H1 (cell line): ENCODE measurements at regions not wholly inside any gene's neighbourhood (a gene's known extent, or its start where the extent isn't known, plus 50 kb on each side); places are given as distances from the start of the nearest gene placed in this dataset.
"Not testable (repeated sequence)": the region's sequence is repeated elsewhere in the genome, so short reads cannot be mapped to it uniquely, and the experiment has no call there.

Source experiments
- CTCF ChIA-PET: fragments of 300-600 bp; sonication (Branson Sonifier 250); formaldehyde crosslinking; loops from one replicate; lab custom pipeline; 2021; ENCODE audit not compliant: partially characterized antibody; lab: Charles Lee
- POLR2A ChIA-PET: fragments of 300-600 bp; sonication (Branson Sonifier 250); formaldehyde crosslinking; loops from one replicate; lab custom pipeline; 2021; ENCODE audit warnings: inconsistent platforms; ENCODE audit not compliant: partially characterized antibody; lab: Charles Lee
- DNase-seq, 2 experiments: peaks; one replicate each; pipeline versions ENCODE4 v3.0.0 to v3.0.0-alpha.2; 2010 to 2022; ENCODE audit warnings: low spot score in 2 of 2, low read depth in 1 of 2, mixed read lengths in 1 of 2
- FAIRE-seq: peaks from 2 replicates; lab custom pipeline; 2011; peaks lifted over from hg19 to GRCh38; lab: Jason Lieb, UNC
- H2AFZ ChIP-seq: 2 replicates; pipeline ENCODE4 v1.8.1; 2012; ENCODE audit warnings: low read length, inconsistent platforms
- H2AK5ac ChIP-seq: 2 replicates; pipeline ENCODE4 v1.6.1; 2013; ENCODE audit warnings: low read depth, low read length
- H2BK120ac ChIP-seq: replicated peaks from 2 replicates; pipeline ENCODE3; 2013; ENCODE audit warnings: low read depth, low read length, inconsistent platforms
- H2BK12ac ChIP-seq: 2 replicates; pipeline ENCODE4 v1.6.1; 2013; ENCODE audit warnings: low read depth, low read length
- H2BK15ac ChIP-seq: 2 replicates; pipeline ENCODE4 v1.6.1; 2013; ENCODE audit warnings: low read length
- H2BK20ac ChIP-seq: 2 replicates; pipeline ENCODE4 v1.6.1; 2013; ENCODE audit warnings: low read length
- H2BK5ac ChIP-seq: 2 replicates; pipeline ENCODE4 v1.6.1; 2013; ENCODE audit warnings: low read depth, low read length
- H3K14ac ChIP-seq: 2 replicates; pipeline ENCODE4 v1.6.1; 2013; ENCODE audit warnings: inconsistent platforms; ENCODE audit not compliant: insufficient read length
- H3K18ac ChIP-seq: 2 replicates; pipeline ENCODE4 v1.6.1; 2013; ENCODE audit warnings: low read length; ENCODE audit errors: extremely low read depth
- H3K23ac ChIP-seq: 2 replicates; pipeline ENCODE4 v1.6.1; 2013; ENCODE audit warnings: inconsistent platforms; ENCODE audit not compliant: insufficient read length
- H3K23me2 ChIP-seq: 2 replicates; pipeline ENCODE4 v1.6.1; 2013; ENCODE audit warnings: low read depth, low read length
- H3K27ac ChIP-seq: 2 replicates; pipeline ENCODE4 v1.6.1; 2011; ENCODE audit warnings: low read depth, low read length, inconsistent platforms
- H3K27me3 ChIP-seq, 4 experiments: replicated peaks in 1 of 4; 1 replicate in 1 of 4; 2 replicates in 3 of 4; pipeline versions ENCODE4 v1.6.1 to v1.8.1; 2011 to 2013; ENCODE audit warnings: low read length in 3 of 4, mild to moderate bottlenecking in 3 of 4, inconsistent platforms in 2 of 4, mixed read lengths in 2 of 4, moderate library complexity in 1 of 4; ENCODE audit not compliant: control insufficient read depth in 3 of 4, insufficient read depth in 3 of 4; ENCODE audit errors: extremely low read depth in 1 of 4
- H3K36me3 ChIP-seq, 4 experiments: 2 replicates each; pipeline versions ENCODE4 v1.6.1 to v1.8.1; 2011 to 2013; ENCODE audit warnings: mild to moderate bottlenecking in 4 of 4, low read length in 3 of 4, moderate library complexity in 2 of 4, control low read depth in 1 of 4, inconsistent platforms in 1 of 4; ENCODE audit not compliant: insufficient read depth in 4 of 4, control insufficient read depth in 2 of 4
- H3K4ac ChIP-seq: replicated peaks from 2 replicates; pipeline ENCODE3; 2013; ENCODE audit warnings: low read length, low read depth, mixed read lengths, inconsistent platforms; ENCODE audit not compliant: insufficient read length
- H3K4me1 ChIP-seq, 4 experiments: replicated peaks in 1 of 4; 1 replicate in 1 of 4; 2 replicates in 3 of 4; pipeline versions ENCODE4 v1.6.1 to v1.8.1; 2011 to 2013; ENCODE audit warnings: low read length in 3 of 4, inconsistent platforms in 2 of 4, mixed read lengths in 1 of 4; ENCODE audit not compliant: insufficient read depth in 4 of 4, control insufficient read depth in 3 of 4
- H3K4me2 ChIP-seq, 2 experiments: 2 replicates each; pipeline versions ENCODE4 v1.6.1 to v1.8.1; 2011 to 2013; ENCODE audit warnings: low read depth in 2 of 2, low read length in 2 of 2, control low read depth in 1 of 2, inconsistent platforms in 1 of 2, mild to moderate bottlenecking in 1 of 2; ENCODE audit not compliant: insufficient read depth in 1 of 2
- H3K4me3 ChIP-seq, 4 experiments: fragments of 200-600, 300-600 bp in 1 of 4; sonication (generic), shearing (Covaris generic), sonication (Bioruptor Twin) in 1 of 4; 2 replicates each; pipeline versions ENCODE4 v1.5.1 to v1.8.1; 2011 to 2016; ENCODE audit warnings: low read length in 4 of 4, low read depth in 3 of 4, control low read depth in 2 of 4, inconsistent platforms in 2 of 4, mild to moderate bottlenecking in 2 of 4, mixed read lengths in 1 of 4, moderate library complexity in 1 of 4; ENCODE audit not compliant: insufficient read depth in 2 of 4; ENCODE audit errors: extremely low read depth in 1 of 4
- H3K56ac ChIP-seq: replicated peaks from 2 replicates; pipeline ENCODE3; 2013; ENCODE audit warnings: low read depth, mild to moderate bottlenecking, mixed read lengths, low read length, inconsistent platforms; ENCODE audit not compliant: insufficient read length
- H3K79me1 ChIP-seq: 2 replicates; pipeline ENCODE4 v1.6.1; 2013; ENCODE audit warnings: low read depth, low read length, control low read depth
- H3K79me2 ChIP-seq, 2 experiments: 2 replicates each; pipeline versions ENCODE4 v1.6.1 to v1.8.1; 2012 to 2013; ENCODE audit warnings: low read length in 2 of 2, mild to moderate bottlenecking in 2 of 2, inconsistent platforms in 1 of 2; ENCODE audit not compliant: insufficient read depth in 2 of 2, control insufficient read depth in 1 of 2
- H3K9ac ChIP-seq, 4 experiments: replicated peaks in 1 of 4; 1 replicate in 1 of 4; 2 replicates in 3 of 4; pipeline versions ENCODE4 v1.6.1 to v1.8.1; 2011 to 2013; ENCODE audit warnings: low read depth in 3 of 4, low read length in 3 of 4, control low read depth in 2 of 4, mild to moderate bottlenecking in 2 of 4, moderate library complexity in 2 of 4, inconsistent platforms in 1 of 4; ENCODE audit errors: extremely low read depth in 1 of 4
- H3K9me3 ChIP-seq, 2 experiments: 2 replicates each; pipeline versions ENCODE4 v1.6.1 to v1.8.1; 2012 to 2013; ENCODE audit warnings: mild to moderate bottlenecking in 2 of 2, moderate library complexity in 2 of 2, control low read depth in 1 of 2, inconsistent platforms in 1 of 2, low read depth in 1 of 2, low read length in 1 of 2, mixed read lengths in 1 of 2; ENCODE audit not compliant: insufficient read depth in 2 of 2
- H4K20me1 ChIP-seq, 2 experiments: replicated peaks in 1 of 2; 2 replicates each; pipeline versions ENCODE3 to v1.8.1; 2011 to 2013; ENCODE audit warnings: inconsistent platforms in 2 of 2, low read length in 2 of 2, mild to moderate bottlenecking in 1 of 2; ENCODE audit not compliant: insufficient read depth in 2 of 2, control insufficient read depth in 1 of 2
- H4K5ac ChIP-seq: 2 replicates; pipeline ENCODE4 v1.6.1; 2013; ENCODE audit warnings: low read length, low read depth, mixed read lengths, inconsistent platforms; ENCODE audit not compliant: insufficient read length
- H4K8ac ChIP-seq: 2 replicates; pipeline ENCODE4 v1.8.0; 2013; ENCODE audit warnings: mild to moderate bottlenecking, moderate library complexity, low read length, inconsistent platforms; ENCODE audit not compliant: insufficient read depth; ENCODE audit errors: extremely low read depth
- H4K91ac ChIP-seq: replicated peaks from 2 replicates; pipeline ENCODE3; 2013; ENCODE audit warnings: low read length, mixed read lengths, inconsistent platforms; ENCODE audit not compliant: insufficient read length
- whole genome bisulfite sequencing, 2 experiments: shearing (Covaris generic) in 1 of 2; methylation state at CpG; one replicate each; pipeline versions ENCODE4 v1.1.6 to v1.1.7; 2013 to 2015; ENCODE audit warnings: low lambda C conversion rate in 2 of 2, mixed read lengths in 2 of 2, inconsistent platforms in 1 of 2, low coverage in 1 of 2, missing lambda C conversion rate in 1 of 2; ENCODE audit not compliant: insufficient replicate concordance in 2 of 2, insufficient coverage in 1 of 2, insufficient read length in 1 of 2; ENCODE audit errors: extremely low coverage in 1 of 2, missing lambda C conversion rate in 1 of 2; 5-methylcytosine and 5-hydroxymethylcytosine counted together

DNA sequence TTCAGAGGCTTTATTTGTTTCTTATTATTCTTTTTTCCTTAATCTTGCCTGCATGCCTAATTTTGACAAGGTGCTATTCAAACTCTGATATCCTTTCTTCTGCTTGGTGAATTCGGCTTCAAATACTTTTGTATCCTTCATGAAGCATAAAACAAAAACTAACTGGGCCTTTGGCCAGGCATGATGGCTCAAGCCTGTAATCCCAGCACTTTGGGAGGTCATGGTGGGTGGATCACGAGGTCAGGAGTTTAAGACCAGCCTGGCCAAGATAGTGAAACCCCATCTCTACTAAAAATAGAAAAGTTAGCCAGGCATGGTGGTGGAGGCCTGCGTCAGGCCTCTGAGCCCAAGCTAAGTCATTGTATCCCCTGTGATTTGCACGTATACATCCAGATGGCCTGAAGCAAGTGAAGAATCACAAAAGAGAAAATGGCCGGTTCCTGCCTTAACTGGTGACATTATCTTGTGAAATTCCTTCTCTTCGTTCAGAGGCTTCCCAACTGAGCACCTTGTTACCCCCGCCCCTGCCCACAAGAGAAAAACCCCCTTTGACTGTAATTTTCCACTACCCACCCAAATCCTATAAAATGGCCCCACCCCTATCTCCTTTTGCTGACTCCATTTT lies 191.9 kb downstream of the ZNF486 start:
- H2AFZ ChIP-seq, H2AK5ac ChIP-seq, H3K23me2 ChIP-seq, H2BK15ac ChIP-seq, H2BK20ac ChIP-seq, H2BK120ac ChIP-seq, H3K79me1 ChIP-seq, H3K27ac ChIP-seq, H3K9ac ChIP-seq, H4K8ac ChIP-seq, H3K14ac ChIP-seq, H3K79me2 ChIP-seq, H3K4me3 ChIP-seq, H4K5ac ChIP-seq, H3K4me1 ChIP-seq, H3K4me2 ChIP-seq, H2BK5ac ChIP-seq, H3K9me3 ChIP-seq, FAIRE-seq, H3K27me3 ChIP-seq, DNase-seq, H3K18ac ChIP-seq, H3K4ac ChIP-seq, H3K23ac ChIP-seq, H2BK12ac ChIP-seq, H4K91ac ChIP-seq, H3K56ac ChIP-seq, H3K36me3 ChIP-seq, H4K20me1 ChIP-seq: not testable (repeated sequence)
- ChIA-PET POLR2A (interaction anchor here (1.2 to 1.5 kb wide), 2 partner anchors 122 to 307 kb away, joined by 3 to 5 read pairs; no protein-coding TSS in a partner anchor), CTCF (interaction anchor here (1.7 to 2.5 kb wide), 2 partner anchors 102 to 304 kb away, joined by 4 to 5 read pairs; no protein-coding TSS in a partner anchor)
- 82% methylated on average over 7 of the region's 7 CpGs; no CpG with 5 or more reads in 1 of the 2 experiments for WGBS, 2 experiments
